ENCODE measurements at regions not wholly inside any gene's neighbourhood (a gene's known extent, or its start where the extent isn't known, plus 50 kb on each side); places are given as distances from the start of the nearest gene placed in this dataset.

DNA sequence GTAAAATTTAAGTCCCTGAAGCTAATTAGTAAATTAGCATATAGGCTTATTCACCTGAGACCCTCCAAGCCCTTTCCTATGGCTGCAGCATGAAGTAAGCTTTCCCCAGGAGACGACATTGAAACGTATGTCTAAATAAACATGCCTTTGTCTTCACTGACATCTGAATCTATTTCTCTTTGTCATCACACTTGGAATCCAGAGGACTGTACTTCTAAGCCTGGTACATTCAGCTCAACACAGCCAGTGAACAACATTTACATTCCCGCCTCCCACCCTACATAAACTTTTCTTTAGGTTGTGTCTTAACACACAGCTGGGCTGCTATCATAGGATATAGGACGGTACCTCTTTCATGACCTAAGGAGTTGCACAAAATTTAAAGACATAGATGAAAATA is 414.4 kb downstream of the SFMBT2 start:
- peaks cover 13% of the 10 kb centered on the region for H3K4me1 Mint-ChIP-seq
- H3K27me3 Mint-ChIP-seq (ENCODE audit: low read depth): no peaks in the 10 kb centered on the region; the same call in 1 of the 2 replicates
- ATAC-seq: no peak
- DNase-seq (ENCODE audit: low spot score): no peak
- TF ChIP-seq ZNF263 (CRISPR knock-in tag; IDR thresholded peaks at IDR 0.05; ENCODE audit: low read depth): no peak
- TF ChIP-seq, protein P1, sequence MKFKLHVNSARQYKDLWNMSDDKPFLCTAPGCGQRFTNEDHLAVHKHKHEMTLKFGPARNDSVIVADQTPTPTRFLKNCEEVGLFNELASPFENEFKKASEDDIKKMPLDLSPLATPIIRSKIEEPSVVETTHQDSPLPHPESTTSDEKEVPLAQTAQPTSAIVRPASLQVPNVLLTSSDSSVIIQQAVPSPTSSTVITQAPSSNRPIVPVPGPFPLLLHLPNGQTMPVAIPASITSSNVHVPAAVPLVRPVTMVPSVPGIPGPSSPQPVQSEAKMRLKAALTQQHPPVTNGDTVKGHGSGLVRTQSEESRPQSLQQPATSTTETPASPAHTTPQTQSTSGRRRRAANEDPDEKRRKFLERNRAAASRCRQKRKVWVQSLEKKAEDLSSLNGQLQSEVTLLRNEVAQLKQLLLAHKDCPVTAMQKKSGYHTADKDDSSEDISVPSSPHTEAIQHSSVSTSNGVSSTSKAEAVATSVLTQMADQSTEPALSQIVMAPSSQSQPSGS (CRISPR knock-in tag; IDR thresholded peaks at IDR 0.05; ENCODE audit: borderline replicate concordance, low read depth): no peak
- no peak for TF ChIP-seq CDX4 (CRISPR knock-in tag; IDR thresholded peaks at IDR 0.05; ENCODE audit: borderline replicate concordance)
- TF ChIP-seq NR2C2 (CRISPR knock-in tag; IDR thresholded peaks at IDR 0.05): no peak
- TF ChIP-seq ELF4 (CRISPR knock-in tag; IDR thresholded peaks at IDR 0.05; ENCODE audit: low read depth): no peak
- no peak for TF ChIP-seq MYBL2 (CRISPR knock-in tag; IDR thresholded peaks at IDR 0.05)
- no peak for TF ChIP-seq RELA (CRISPR knock-in tag; IDR thresholded peaks at IDR 0.05; ENCODE audit: borderline replicate concordance)
- TF ChIP-seq ARID4B (CRISPR knock-in tag; IDR thresholded peaks at IDR 0.05; ENCODE audit: borderline replicate concordance): no peak
- TF ChIP-seq JAZF1 (CRISPR knock-in tag; IDR thresholded peaks at IDR 0.05): no peak
- no peak for TF ChIP-seq FOXP1 (CRISPR knock-in tag; IDR thresholded peaks at IDR 0.05; ENCODE audit: borderline replicate concordance)
- TF ChIP-seq GTF2I (CRISPR knock-in tag; conservative IDR thresholded peaks at IDR 0.05): no peak
- no peak for TF ChIP-seq NR1H2 (CRISPR knock-in tag; IDR thresholded peaks at IDR 0.05)
- TF ChIP-seq, protein P2, sequence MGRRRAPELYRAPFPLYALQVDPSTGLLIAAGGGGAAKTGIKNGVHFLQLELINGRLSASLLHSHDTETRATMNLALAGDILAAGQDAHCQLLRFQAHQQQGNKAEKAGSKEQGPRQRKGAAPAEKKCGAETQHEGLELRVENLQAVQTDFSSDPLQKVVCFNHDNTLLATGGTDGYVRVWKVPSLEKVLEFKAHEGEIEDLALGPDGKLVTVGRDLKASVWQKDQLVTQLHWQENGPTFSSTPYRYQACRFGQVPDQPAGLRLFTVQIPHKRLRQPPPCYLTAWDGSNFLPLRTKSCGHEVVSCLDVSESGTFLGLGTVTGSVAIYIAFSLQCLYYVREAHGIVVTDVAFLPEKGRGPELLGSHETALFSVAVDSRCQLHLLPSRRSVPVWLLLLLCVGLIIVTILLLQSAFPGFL (CRISPR knock-in tag; IDR thresholded peaks at IDR 0.05; ENCODE audit: borderline replicate concordance): no peak
- TF ChIP-seq SMAD4 (CRISPR knock-in tag; IDR thresholded peaks at IDR 0.05): no peak
- no peak for TF ChIP-seq HMGA2 (CRISPR knock-in tag; IDR thresholded peaks at IDR 0.05)
- TF ChIP-seq IRF2 (CRISPR knock-in tag; IDR thresholded peaks at IDR 0.05; ENCODE audit: borderline replicate concordance, low read depth): no peak
- TF ChIP-seq, protein P3, sequence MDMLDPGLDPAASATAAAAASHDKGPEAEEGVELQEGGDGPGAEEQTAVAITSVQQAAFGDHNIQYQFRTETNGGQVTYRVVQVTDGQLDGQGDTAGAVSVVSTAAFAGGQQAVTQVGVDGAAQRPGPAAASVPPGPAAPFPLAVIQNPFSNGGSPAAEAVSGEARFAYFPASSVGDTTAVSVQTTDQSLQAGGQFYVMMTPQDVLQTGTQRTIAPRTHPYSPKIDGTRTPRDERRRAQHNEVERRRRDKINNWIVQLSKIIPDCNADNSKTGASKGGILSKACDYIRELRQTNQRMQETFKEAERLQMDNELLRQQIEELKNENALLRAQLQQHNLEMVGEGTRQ (CRISPR knock-in tag; IDR thresholded peaks at IDR 0.05): no peak
- no peak for TF ChIP-seq OVOL2 (CRISPR knock-in tag; IDR thresholded peaks at IDR 0.05; ENCODE audit: borderline replicate concordance)
- TF ChIP-seq SOX15 (CRISPR knock-in tag; IDR thresholded peaks at IDR 0.05): no peak
- H3K36me3 Mint-ChIP-seq: peaks cover 3% of the 10 kb centered on the region; the same call in 1 of the 2 replicates
- peaks cover 8% of the 10 kb centered on the region for H3K9me3 Mint-ChIP-seq
- ChIA-PET CTCF (interaction anchor here (0.8 to 1.9 kb wide), 3 partner anchors 76 to 329 kb away, joined by 3 to 8 read pairs (median 4); no protein-coding TSS in a partner anchor), POLR2A (no interaction called here)
- H3K27ac Mint-ChIP-seq: no peak overlapping the region
- no peak overlapping the region for H3K4me3 Mint-ChIP-seq
